Loucy (cell line): ENCODE measurements at regions not wholly inside any gene's neighbourhood (a gene's known extent, or its start where the extent isn't known, plus 50 kb on each side); places are given as distances from the start of the nearest gene placed in this dataset.

Experiments
- H2AFZ ChIP-seq: fragments of 200-600 bp; sonication (generic); 2 replicates; pipeline ENCODE4 v1.6.0; 2016; ENCODE audit warnings: antibody characterized with exemption, mild to moderate bottlenecking, low read length, moderate library complexity
- H3F3A ChIP-seq: fragments of 200-600 bp; 2 replicates; pipeline ENCODE4 v1.6.0; 2016; ENCODE audit warnings: antibody characterized with exemption, low read depth, mild to moderate bottlenecking
- H3K27me3 ChIP-seq: fragments of 200-600 bp; sonication (generic); 2 replicates; pipeline ENCODE4 v1.6.1; 2014; ENCODE audit warnings: low read length, mild to moderate bottlenecking; ENCODE audit not compliant: insufficient read depth, poor library complexity, severe bottlenecking
- H3K36me3 ChIP-seq: fragments of 200-600 bp; sonication (generic); 2 replicates; pipeline ENCODE4 v1.6.1; 2016; ENCODE audit warnings: low read length; ENCODE audit not compliant: insufficient read depth
- H3K4me1 ChIP-seq: fragments of 200-600 bp; sonication (generic); 2 replicates; pipeline ENCODE4 v1.5.1; 2014; ENCODE audit warnings: low read length, mild to moderate bottlenecking; ENCODE audit not compliant: insufficient read depth, poor library complexity, severe bottlenecking
- H3K4me2 ChIP-seq: fragments of 200-600 bp; sonication (generic); 2 replicates; pipeline ENCODE4 v1.6.0; 2014; ENCODE audit warnings: antibody characterized with exemption, low read length, low read depth, mild to moderate bottlenecking; ENCODE audit not compliant: poor library complexity, severe bottlenecking
- H3K4me3 ChIP-seq: fragments of 200-600 bp; sonication (generic); 2 replicates; pipeline ENCODE4 v1.5.1; 2014; ENCODE audit warnings: low read length, mild to moderate bottlenecking, mixed read lengths; ENCODE audit not compliant: poor library complexity, severe bottlenecking
- H3K79me2 ChIP-seq: fragments of 200-600 bp; sonication (generic); 2 replicates; pipeline ENCODE4 v1.6.1; 2014; ENCODE audit warnings: low read length; ENCODE audit not compliant: insufficient read depth
- H3K9ac ChIP-seq: fragments of 200-600 bp; sonication (generic); 2 replicates; pipeline ENCODE4 v1.6.0; 2014; ENCODE audit warnings: mild to moderate bottlenecking, low read depth, low read length, moderate library complexity; ENCODE audit not compliant: poor library complexity, severe bottlenecking
- H3K9me2 ChIP-seq: fragments of 200-600 bp; sonication (generic); replicated peaks from 2 replicates; pipeline ENCODE4 v1.6.1; 2016; ENCODE audit warnings: low read depth, low read length, mixed read lengths
- H3K9me3 ChIP-seq: fragments of 200-600 bp; sonication (generic); 2 replicates; pipeline ENCODE4 v1.6.1; 2014; ENCODE audit warnings: mild to moderate bottlenecking, antibody characterized with exemption, low read length, low read depth; ENCODE audit not compliant: insufficient read depth
- H4K20me1 ChIP-seq: fragments of 200-600 bp; sonication (generic); 2 replicates; pipeline ENCODE4 v1.6.0; 2014; ENCODE audit warnings: antibody characterized with exemption, low read length, mild to moderate bottlenecking; ENCODE audit not compliant: insufficient read depth, poor library complexity, severe bottlenecking
- CTCF ChIP-seq: fragments of 200-600 bp; sonication (generic); conservative IDR thresholded peaks from 2 replicates; pipeline ENCODE4 v1.5.1; 2014; ENCODE audit warnings: mild to moderate bottlenecking, antibody characterized with exemption, low read length
- EZH2phosphoT487 ChIP-seq: fragments of 200-600 bp; IDR thresholded peaks from 2 replicates; pipeline ENCODE4 v1.6.1; 2018; ENCODE audit warnings: antibody characterized with exemption, mild to moderate bottlenecking, moderate library complexity, borderline replicate concordance

- no peak overlapping the region for H3K4me2 ChIP-seq
- no peaks in the 10 kb centered on the region for H3K27me3 ChIP-seq
- no peaks in the 10 kb centered on the region for H3F3A ChIP-seq
- TF ChIP-seq EZH2phosphoT487 (no peak), CTCF (no peak)
- no peaks in the 10 kb centered on the region for H3K4me1 ChIP-seq
- no peaks in the 10 kb centered on the region for H3K79me2 ChIP-seq
- H4K20me1 ChIP-seq: no peaks in the 10 kb centered on the region
- no peaks in the 10 kb centered on the region for H3K36me3 ChIP-seq
- H2AFZ ChIP-seq: no peak overlapping the region
- H3K9ac ChIP-seq: no peak overlapping the region
- H3K9me2 ChIP-seq: no peaks in the 10 kb centered on the region
- H3K9me3 ChIP-seq: no peaks in the 10 kb centered on the region
- no peak overlapping the region for H3K4me3 ChIP-seq
Observed at GRCh38 chr5:13278811-13279210, 665.7 kb downstream of the DNAH5 start.

GRCh38 chr5:13278148-13278547 is 666.3 kb downstream of the DNAH5 start:
- Histone ChIP-seq H4K20me1 (no peaks in the 10 kb centered on the region), H3K79me2 (no peaks in the 10 kb centered on the region), H3K9ac (no peak overlapping the region), H3K4me2 (no peak overlapping the region), H3K4me3 (no peak overlapping the region), H3K4me1 (no peaks in the 10 kb centered on the region), H3K9me2 (no peaks in the 10 kb centered on the region), H3K9me3 (no peaks in the 10 kb centered on the region), H3K27me3 (no peaks in the 10 kb centered on the region), H3F3A (no peaks in the 10 kb centered on the region), H2AFZ (no peak overlapping the region), H3K36me3 (no peaks in the 10 kb centered on the region)
- TF ChIP-seq EZH2phosphoT487 (no peak), CTCF (peak; percentile 46)

GRCh38 chr5:13276156-13276555 is 668.3 kb downstream of the DNAH5 start:
- Histone ChIP-seq H3K27me3 (no peaks in the 10 kb centered on the region), H3K4me3 (no peak overlapping the region), H3K36me3 (no peaks in the 10 kb centered on the region), H2AFZ (no peak overlapping the region), H3K9me3 (no peaks in the 10 kb centered on the region), H3K9ac (no peak overlapping the region), H3K4me2 (no peak overlapping the region), H3K79me2 (no peaks in the 10 kb centered on the region), H3K4me1 (no peaks in the 10 kb centered on the region), H3F3A (no peaks in the 10 kb centered on the region), H4K20me1 (no peaks in the 10 kb centered on the region), H3K9me2 (no peaks in the 10 kb centered on the region)
- TF ChIP-seq CTCF: no peak
- no peak for TF ChIP-seq EZH2phosphoT487
